Amniotic epithelial cell (primary cell): ENCODE measurements at regions not wholly inside any gene's neighbourhood (a gene's known extent, or its start where the extent isn't known, plus 50 kb on each side); places are given as distances from the start of the nearest gene placed in this dataset.

Experiments
- DNase-seq: peaks from one replicate; pipeline ENCODE4 v3.0.0-alpha.2; 2010; ENCODE audit warnings: low read depth

GRCh38 chr4:106766519-106766918, 269.6 kb downstream of the DKK2 start:
- DNase-seq, result peak; percentile 40

GRCh38 chr4:106764774-106765173, 271.3 kb downstream of the DKK2 start:
- no peak for DNase-seq

- no peak for DNase-seq
Observed at GRCh38 chr4:106762666-106763443, 273.3 kb downstream of the DKK2 start.

- peak; percentile 10 for DNase-seq
Observed at GRCh38 chr4:106753426-106753825, 282.7 kb downstream of the DKK2 start.

GRCh38 chr4:106746451-106746850, 289.7 kb downstream of the DKK2 start:
- peak; percentile 27 for DNase-seq

GRCh38 chr4:106738121-106738520, 298.0 kb downstream of the DKK2 start:
- no peak for DNase-seq

- DNase-seq, result no peak
Observed at GRCh38 chr4:106718548-106718947, 317.6 kb downstream of the DKK2 start.

GRCh38 chr4:106717091-106717490, 319.0 kb downstream of the DKK2 start:
- peak; percentile 75 for DNase-seq

- no peak for DNase-seq
Observed at GRCh38 chr4:106715825-106716224, 320.3 kb downstream of the DKK2 start.

GRCh38 chr4:106708464-106708816, 327.7 kb downstream of the DKK2 start:
- DNase-seq, result no peak

- DNase-seq, result peak; percentile 25
Observed at GRCh38 chr4:106707776-106708463, 328.2 kb downstream of the DKK2 start.

- DNase-seq, result no peak
Observed at GRCh38 chr4:106704253-106704870, 331.8 kb downstream of the DKK2 start.

- DNase-seq, result no peak
Observed at GRCh38 chr4:106700321-106700720, 331.7 kb upstream of the GIMD1 start.

- DNase-seq, result no peak
Observed at GRCh38 chr4:106698621-106699195, 330.1 kb upstream of the GIMD1 start.

GRCh38 chr4:106695501-106696262, 327.1 kb upstream of the GIMD1 start:
- DNase-seq, result no peak

- no peak for DNase-seq
Observed at GRCh38 chr4:106694232-106694631, 325.7 kb upstream of the GIMD1 start.

- no peak for DNase-seq
Observed at GRCh38 chr4:106691749-106692148, 323.2 kb upstream of the GIMD1 start.

- DNase-seq, result peak; percentile 80
Observed at GRCh38 chr4:106690487-106690886, 321.9 kb upstream of the GIMD1 start.

- peak; percentile 54 for DNase-seq
Observed at GRCh38 chr4:106687026-106687425, 318.4 kb upstream of the GIMD1 start.

- DNase-seq, result no peak
Observed at GRCh38 chr4:106681381-106681921, 312.9 kb upstream of the GIMD1 start.

- no peak for DNase-seq
Observed at GRCh38 chr4:106679063-106679462, 310.5 kb upstream of the GIMD1 start.

- no peak for DNase-seq
Observed at GRCh38 chr4:106677213-106677612, 308.6 kb upstream of the GIMD1 start.
